Endothelial cell of umbilical vein (primary cell): ENCODE measurements at regions not wholly inside any gene's neighbourhood (a gene's known extent, or its start where the extent isn't known, plus 50 kb on each side); places are given as distances from the start of the nearest gene placed in this dataset.
A peak's percentile ranks its signal among the peaks of the same experiment; 100 is the strongest.

ENCODE experiments used
- BruUV-seq: library from RNA; stranded (reverse); fragments of 400-500 nt; replicated peaks from 2 replicates; lab custom pipeline; 2021; lab: Mats Ljungman, UMichigan
- CTCF ChIA-PET: fragments of 300-600, 350-600 bp; sonication (Branson Sonifier 250); formaldehyde crosslinking; loops from one replicate; lab custom pipeline; 2021; ENCODE audit warnings: antibody characterized with exemption, inconsistent platforms; lab: Charles Lee
- POLR2A ChIA-PET: fragments of 300-600, 350-600 bp; sonication (Branson Sonifier 250); formaldehyde crosslinking; loops from one replicate; lab custom pipeline; 2021; ENCODE audit warnings: antibody characterized with exemption, inconsistent platforms; lab: Charles Lee
- DNase-seq: peaks from one replicate; pipeline ENCODE4 v3.0.0-alpha.2; 2011; ENCODE audit warnings: low read depth, low spot score
- FAIRE-seq: peaks from 2 replicates; lab custom pipeline; 2011; peaks lifted over from hg19 to GRCh38; lab: Jason Lieb, UNC
- H2AFZ ChIP-seq: 2 replicates; pipeline ENCODE4 v1.6.0; 2012; ENCODE audit warnings: low read depth, low read length, control low read depth, inconsistent platforms
- H3K27ac ChIP-seq: 2 replicates; pipeline ENCODE4 v1.5.1; 2011; ENCODE audit warnings: low read depth, mild to moderate bottlenecking, control low read depth, low read length, moderate library complexity; ENCODE audit not compliant: insufficient read depth
- H3K27me3 ChIP-seq, 2 experiments: 2 replicates each; pipeline versions ENCODE4 v1.6.0 to v1.6.1; 2011; ENCODE audit warnings: low read length in 2 of 2, mixed read lengths in 1 of 2; ENCODE audit not compliant: control insufficient read depth in 2 of 2, insufficient read depth in 2 of 2
- H3K36me3 ChIP-seq, 2 experiments: 2 replicates in 1 of 2; 3 replicates in 1 of 2; pipeline ENCODE4 v1.5.1; 2011; ENCODE audit warnings: low read length in 2 of 2, mild to moderate bottlenecking in 1 of 2, moderate library complexity in 1 of 2; ENCODE audit not compliant: control insufficient read depth in 2 of 2, insufficient read depth in 2 of 2; ENCODE audit errors: extremely low read depth in 1 of 2
- H3K4me1 ChIP-seq: 3 replicates; pipeline ENCODE4 v1.5.1; 2011; ENCODE audit warnings: mild to moderate bottlenecking, low read length; ENCODE audit not compliant: control insufficient read depth, insufficient read depth; ENCODE audit errors: extremely low read depth
- H3K4me2 ChIP-seq: 2 replicates; pipeline ENCODE4 v1.6.1; 2011; ENCODE audit warnings: low read length, control low read depth, mixed read lengths; ENCODE audit not compliant: insufficient read depth
- H3K4me3 ChIP-seq, 3 experiments: fragments of 200-600 bp in 1 of 3; sonication (generic), shearing (Covaris generic) in 1 of 3; replicated peaks in 1 of 3; 2 replicates each; pipeline ENCODE4 v1.5.1; 2011 to 2016; ENCODE audit warnings: control low read depth in 3 of 3, low read length in 3 of 3, mild to moderate bottlenecking in 2 of 3, inconsistent platforms in 1 of 3, low read depth in 1 of 3, moderate library complexity in 1 of 3; ENCODE audit not compliant: insufficient read depth in 1 of 3
- H3K79me2 ChIP-seq: 2 replicates; pipeline ENCODE4 v1.6.0; 2012; ENCODE audit warnings: low read length, inconsistent platforms; ENCODE audit not compliant: control insufficient read depth, insufficient read depth
- H3K9ac ChIP-seq: replicated peaks from 2 replicates; pipeline ENCODE3; 2011; ENCODE audit warnings: low read length, control low read depth; ENCODE audit not compliant: insufficient read depth; ENCODE audit errors: extremely low read depth
- H3K9me1 ChIP-seq: replicated peaks from 3 replicates; pipeline ENCODE4 v1.6.0; 2011; ENCODE audit warnings: mild to moderate bottlenecking, low read length; ENCODE audit not compliant: control insufficient read depth, insufficient read depth; ENCODE audit errors: extremely low read depth
- H3K9me3 ChIP-seq: replicated peaks from 2 replicates; pipeline ENCODE4 v1.5.1; 2012; ENCODE audit warnings: low read length, inconsistent platforms; ENCODE audit not compliant: control insufficient read depth, insufficient read depth
- H4K20me1 ChIP-seq: replicated peaks from 2 replicates; pipeline ENCODE3; 2011; ENCODE audit warnings: mild to moderate bottlenecking, low read length; ENCODE audit not compliant: control insufficient read depth, insufficient read depth; ENCODE audit errors: extremely low read depth
- CTCF ChIP-seq, 2 donors: IDR thresholded peaks; 1 replicate in 1 of 2; 2 replicates in 1 of 2; pipeline ENCODE4 v1.5.1; 2011; ENCODE audit warnings: low read length in 2 of 2, mild to moderate bottlenecking in 2 of 2, moderate library complexity in 2 of 2, control low read depth in 1 of 2, inconsistent platforms in 1 of 2, low read depth in 1 of 2; ENCODE audit not compliant: insufficient read depth in 1 of 2; ENCODE audit errors: extremely low read depth in 1 of 2
- EZH2 ChIP-seq: IDR thresholded peaks from 2 replicates; pipeline ENCODE4 v1.6.1; 2012; ENCODE audit warnings: borderline replicate concordance, low read depth, mild to moderate bottlenecking, moderate library complexity, low read length, inconsistent platforms; ENCODE audit not compliant: severe bottlenecking
- FOS ChIP-seq: IDR thresholded peaks from 2 replicates; pipeline ENCODE4 v1.6.1; 2011; ENCODE audit warnings: mild to moderate bottlenecking, low read length, moderate library complexity, borderline replicate concordance; ENCODE audit not compliant: insufficient read depth
- GATA2 ChIP-seq: IDR thresholded peaks from 2 replicates; pipeline ENCODE4 v1.7.0; 2011; ENCODE audit warnings: low read depth, mild to moderate bottlenecking, moderate library complexity, mixed read lengths, low read length; ENCODE audit not compliant: insufficient read length, insufficient read depth
- MAX ChIP-seq: IDR thresholded peaks from 2 replicates; pipeline ENCODE4 v1.6.1; 2011; ENCODE audit not compliant: insufficient read depth, insufficient read length
- MYC ChIP-seq: IDR thresholded peaks from one replicate; pipeline ENCODE4 v1.6.1; 2011; ENCODE audit warnings: mild to moderate bottlenecking, low read depth, low read length
- POLR2A ChIP-seq: IDR thresholded peaks from 2 replicates; pipeline ENCODE4 v1.6.1; 2012; ENCODE audit warnings: low read depth, mild to moderate bottlenecking, control low read depth, low read length
- POLR2AphosphoS5 ChIP-seq: IDR thresholded peaks from 2 replicates; pipeline ENCODE4 v1.6.1; 2012; ENCODE audit warnings: low read depth, mild to moderate bottlenecking, control low read depth, low read length, moderate library complexity; ENCODE audit not compliant: insufficient read depth
- dilution Hi-C: fragments of 300-500 bp; cut with MboI; formaldehyde crosslinking; loops from one replicate; pipeline ENCODE4 v1.15.0; 2019; ENCODE audit warnings: low sequenced_read_pairs; ENCODE audit not compliant: extremely low pct_ligation_motif_present
- intact Hi-C: fragments of 100-400 bp; cut with micrococcal nuclease; formaldehyde crosslinking; loops from one replicate; pipeline ENCODE4 v1.10.0; 2022

- no TSS peak for BruUV-seq
Measured at GRCh38 chr21:34202553-34203372, 129.4 kb downstream of the MRPS6 start.

More at GRCh38 chr21:34202553-34203372, 129.4 kb downstream of the MRPS6 start:
- H3K9me1 ChIP-seq, result no peaks in the 10 kb centered on the region
- no peaks in the 10 kb centered on the region for H3K9me3 ChIP-seq
- H3K36me3 ChIP-seq, result no peaks in the 10 kb centered on the region
- no peak overlapping the region for H3K27ac ChIP-seq
- no peak overlapping the region for H3K9ac ChIP-seq
- H3K4me1 ChIP-seq, result peaks cover 6% of the 10 kb centered on the region
- peak overlapping the region; percentile 79 for H2AFZ ChIP-seq
- H3K4me2 ChIP-seq, result peak overlapping the region; percentile 73
- ChIA-PET CTCF (interaction anchor here (0.6 to 7.7 kb wide), 32 partner anchors 9 to 284 kb away, joined by 3 to 218 read pairs (median 4); partner anchors contain the start of genes MRPS6 and SLC5A3), POLR2A (no interaction called here)
- TF ChIP-seq CTCF (IDR thresholded peaks at IDR 0.05; ENCODE audit: extremely low read depth in 1 of 2, insufficient read depth in 1 of 2, low read depth in 1 of 2, low read length in 2 of 2), result no peak
- no peak for TF ChIP-seq MAX
- TF ChIP-seq FOS, result no peak
- TF ChIP-seq EZH2, result no peak
- TF ChIP-seq GATA2, result no peak
- TF ChIP-seq POLR2A, result no peak
- TF ChIP-seq POLR2AphosphoS5, result no peak
- no peak for TF ChIP-seq MYC
- peaks cover 0 to 7% of the 10 kb centered on the region in 2 experiments for H3K27me3 ChIP-seq
- dilution Hi-C loops, result no loop called here
- no peaks in the 10 kb centered on the region for H3K79me2 ChIP-seq
- H4K20me1 ChIP-seq, result no peaks in the 10 kb centered on the region
- peak overlapping the region in 1 of 3 experiments; percentile 46 for H3K4me3 ChIP-seq
- DNase-seq (no peak), FAIRE-seq (no peak)
- intact Hi-C loops, result loop anchor here (1.0 to 5.0 kb wide), 3 partner anchors 110 to 278 kb away; partner anchors contain the start of genes MRPS6 and SLC5A3
